ENCODE measurements at regions not wholly inside any gene's neighbourhood (a gene's known extent, or its start where the extent isn't known, plus 50 kb on each side); places are given as distances from the start of the nearest gene placed in this dataset.
A peak's percentile ranks its signal among the peaks of the same experiment; 100 is the strongest.

GRCh38 chr2:39923455-39923854, 144.4 kb upstream of the THUMPD2 start:
- TF ChIP-seq, protein P1, sequence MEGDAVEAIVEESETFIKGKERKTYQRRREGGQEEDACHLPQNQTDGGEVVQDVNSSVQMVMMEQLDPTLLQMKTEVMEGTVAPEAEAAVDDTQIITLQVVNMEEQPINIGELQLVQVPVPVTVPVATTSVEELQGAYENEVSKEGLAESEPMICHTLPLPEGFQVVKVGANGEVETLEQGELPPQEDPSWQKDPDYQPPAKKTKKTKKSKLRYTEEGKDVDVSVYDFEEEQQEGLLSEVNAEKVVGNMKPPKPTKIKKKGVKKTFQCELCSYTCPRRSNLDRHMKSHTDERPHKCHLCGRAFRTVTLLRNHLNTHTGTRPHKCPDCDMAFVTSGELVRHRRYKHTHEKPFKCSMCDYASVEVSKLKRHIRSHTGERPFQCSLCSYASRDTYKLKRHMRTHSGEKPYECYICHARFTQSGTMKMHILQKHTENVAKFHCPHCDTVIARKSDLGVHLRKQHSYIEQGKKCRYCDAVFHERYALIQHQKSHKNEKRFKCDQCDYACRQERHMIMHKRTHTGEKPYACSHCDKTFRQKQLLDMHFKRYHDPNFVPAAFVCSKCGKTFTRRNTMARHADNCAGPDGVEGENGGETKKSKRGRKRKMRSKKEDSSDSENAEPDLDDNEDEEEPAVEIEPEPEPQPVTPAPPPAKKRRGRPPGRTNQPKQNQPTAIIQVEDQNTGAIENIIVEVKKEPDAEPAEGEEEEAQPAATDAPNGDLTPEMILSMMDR (IDR thresholded peaks at IDR 0.05): no peak
- ChIA-PET CTCF (interaction anchor here (1.8 kb wide), 1 partner anchor 10 kb away, joined by 8 read pairs; no protein-coding TSS in a partner anchor), POLR2A (no interaction called here)
- Mint-ChIP-seq H3K9me3 (no peaks in the 10 kb centered on the region), H3K27me3 (peaks cover 2% of the 10 kb centered on the region), H3K4me1 (ENCODE audit: low read depth) (peaks cover 16% of the 10 kb centered on the region), H3K27ac (no peak overlapping the region), H3K4me3 (no peak overlapping the region), H3K36me3 (ENCODE audit: low read depth) (no peaks in the 10 kb centered on the region)
- no peak for DNase-seq
- intact Hi-C loops (cut with micrococcal nuclease): no loop called here
- ATAC-seq: no peak

- intact Hi-C loops (cut with micrococcal nuclease): no loop called here
- peaks cover 2% of the 10 kb centered on the region for H3K27me3 Mint-ChIP-seq
Observed at GRCh38 chr2:39922679-39923405, 143.8 kb upstream of the THUMPD2 start.

DNA sequence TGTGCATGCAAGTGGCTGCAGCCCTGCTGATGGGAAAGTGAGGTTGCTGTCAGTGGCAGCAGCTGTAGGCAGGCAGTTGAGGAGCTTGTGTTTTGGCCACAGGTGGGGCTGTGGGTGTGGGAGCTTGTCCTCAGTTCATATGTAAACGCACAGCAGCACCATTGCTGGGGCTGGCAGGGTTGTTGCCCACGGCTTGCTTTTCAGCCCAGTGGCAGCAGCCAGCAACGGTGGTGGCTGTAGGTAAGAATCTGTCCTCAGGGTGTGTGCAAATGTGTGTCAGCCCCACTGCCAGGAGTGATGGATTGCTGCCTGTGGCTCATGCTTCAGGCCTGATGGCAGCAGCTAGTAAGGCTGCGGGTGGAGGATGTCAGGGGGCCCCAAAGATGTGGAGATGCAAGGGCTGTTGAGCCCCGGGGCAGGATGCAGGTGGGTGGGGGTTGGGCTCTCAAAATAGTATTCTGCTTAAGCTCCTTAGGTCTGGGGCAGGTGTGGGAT, 141.3 kb upstream of the THUMPD2 start:
- TF ChIP-seq, protein P1 (IDR thresholded peaks at IDR 0.05): no peak
- DNase-seq (peak; percentile 53), ATAC-seq (peak; percentile 60)
- peak overlapping the region; percentile 33 for H3K27ac Mint-ChIP-seq
- no peaks in the 10 kb centered on the region for H3K9me3 Mint-ChIP-seq
- intact Hi-C loops (cut with micrococcal nuclease): no loop called here
- H3K36me3 Mint-ChIP-seq (ENCODE audit: low read depth): no peaks in the 10 kb centered on the region
- H3K4me1 Mint-ChIP-seq (ENCODE audit: low read depth): peaks cover 15% of the 10 kb centered on the region
- peak overlapping the region; percentile 37 for H3K4me3 Mint-ChIP-seq
- H3K27me3 Mint-ChIP-seq: peaks cover 2% of the 10 kb centered on the region
- ChIA-PET POLR2A (no interaction called here), CTCF (interaction anchor here (0.9 kb wide), 1 partner anchor 44 kb away, joined by 3 read pairs; no protein-coding TSS in a partner anchor)

More at GRCh38 chr2:39922679-39923405, 143.8 kb upstream of the THUMPD2 start:
- DNase-seq (no peak), ATAC-seq (no peak)
- H3K4me1 Mint-ChIP-seq (ENCODE audit: low read depth): peaks cover 16% of the 10 kb centered on the region
- TF ChIP-seq, protein P1 (IDR thresholded peaks at IDR 0.05): no peak
- H3K4me3 Mint-ChIP-seq: no peak overlapping the region
- no peak overlapping the region for H3K27ac Mint-ChIP-seq
- ChIA-PET CTCF (interaction anchor here (1.1 kb wide), 1 partner anchor 9 kb away, joined by 5 read pairs; no protein-coding TSS in a partner anchor), POLR2A (interaction anchor here (0.6 kb wide), 1 partner anchor 24 kb away, joined by 3 read pairs; no protein-coding TSS in a partner anchor)
- no peaks in the 10 kb centered on the region for H3K9me3 Mint-ChIP-seq
- no peaks in the 10 kb centered on the region for H3K36me3 Mint-ChIP-seq (ENCODE audit: low read depth)

- DNase-seq (no peak), ATAC-seq (peak; percentile 38)
- Mint-ChIP-seq H3K4me1 (ENCODE audit: low read depth) (peaks cover 13% of the 10 kb centered on the region), H3K4me3 (peak overlapping the region; percentile 37), H3K27ac (peak overlapping the region; percentile 33), H3K9me3 (no peaks in the 10 kb centered on the region), H3K27me3 (peaks cover 2% of the 10 kb centered on the region), H3K36me3 (ENCODE audit: low read depth) (no peaks in the 10 kb centered on the region)
- POLR2A ChIA-PET: no interaction called here
- CTCF ChIA-PET: interaction anchor here (0.9 kb wide), 1 partner anchor 45 kb away, joined by 3 read pairs; no protein-coding TSS in a partner anchor
- intact Hi-C loops (cut with micrococcal nuclease): loop anchor here (5.0 to 10.0 kb wide), 3 partner anchors 78 to 535 kb away; partner anchors contain the start of gene SLC8A1
- TF ChIP-seq, protein P1 (IDR thresholded peaks at IDR 0.05): no peak
Observed at GRCh38 chr2:39919511-39920306, 140.7 kb upstream of the THUMPD2 start.

Measured in activated CD8-positive, alpha-beta T cell treated with anti-CD3 and anti-CD28 coated beads for 36 hours (primary cell).